Thyroid gland (tissue), 4 donors: ENCODE measurements at regions not wholly inside any gene's neighbourhood (a gene's known extent, or its start where the extent isn't known, plus 50 kb on each side); places are given as distances from the start of the nearest gene placed in this dataset.

Experiments
- POLR2A ChIP-seq, 2 donors: fragments of 450-650 bp; IDR thresholded peaks; one replicate each; pipeline ENCODE4 v1.6.1; 2017; ENCODE audit warnings: antibody characterized with exemption in 2 of 2, mild to moderate bottlenecking in 2 of 2, moderate library complexity in 1 of 2
- TF ChIP-seq, protein P1 (sequence below), 6 experiments: fragments of 200-600 bp in 3 of 6; fragments of 450-650 bp in 3 of 6; sonication (generic) in 3 of 6; IDR thresholded peaks; one replicate each; pipeline ENCODE4 v1.5.1; 2016 to 2019; ENCODE audit warnings: antibody characterized with exemption in 6 of 6, mild to moderate bottlenecking in 2 of 6, inconsistent platforms in 1 of 6, moderate library complexity in 1 of 6

DNA sequence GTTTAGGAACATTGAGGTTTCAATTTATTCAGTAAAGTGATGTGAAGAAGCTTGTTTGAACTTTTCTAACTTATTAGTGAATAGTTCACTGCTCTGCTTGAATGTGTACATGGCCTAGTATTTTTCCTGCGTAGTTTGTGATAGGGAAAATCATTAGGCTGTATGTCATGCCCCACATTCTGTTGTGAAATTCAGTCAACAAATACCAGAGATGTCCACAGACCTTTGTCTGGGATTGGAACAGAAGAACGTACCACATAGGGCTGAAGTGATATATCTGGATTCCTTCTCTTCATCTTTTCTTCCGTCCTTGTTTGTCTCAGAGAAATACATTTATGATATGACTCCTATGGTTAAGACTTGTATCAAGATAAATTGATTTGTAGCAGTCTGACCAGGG lies 88.8 kb upstream of the PLS3 start:
- TF ChIP-seq, protein P1, sequence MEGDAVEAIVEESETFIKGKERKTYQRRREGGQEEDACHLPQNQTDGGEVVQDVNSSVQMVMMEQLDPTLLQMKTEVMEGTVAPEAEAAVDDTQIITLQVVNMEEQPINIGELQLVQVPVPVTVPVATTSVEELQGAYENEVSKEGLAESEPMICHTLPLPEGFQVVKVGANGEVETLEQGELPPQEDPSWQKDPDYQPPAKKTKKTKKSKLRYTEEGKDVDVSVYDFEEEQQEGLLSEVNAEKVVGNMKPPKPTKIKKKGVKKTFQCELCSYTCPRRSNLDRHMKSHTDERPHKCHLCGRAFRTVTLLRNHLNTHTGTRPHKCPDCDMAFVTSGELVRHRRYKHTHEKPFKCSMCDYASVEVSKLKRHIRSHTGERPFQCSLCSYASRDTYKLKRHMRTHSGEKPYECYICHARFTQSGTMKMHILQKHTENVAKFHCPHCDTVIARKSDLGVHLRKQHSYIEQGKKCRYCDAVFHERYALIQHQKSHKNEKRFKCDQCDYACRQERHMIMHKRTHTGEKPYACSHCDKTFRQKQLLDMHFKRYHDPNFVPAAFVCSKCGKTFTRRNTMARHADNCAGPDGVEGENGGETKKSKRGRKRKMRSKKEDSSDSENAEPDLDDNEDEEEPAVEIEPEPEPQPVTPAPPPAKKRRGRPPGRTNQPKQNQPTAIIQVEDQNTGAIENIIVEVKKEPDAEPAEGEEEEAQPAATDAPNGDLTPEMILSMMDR (IDR thresholded peaks at IDR 0.05): no peak
- TF ChIP-seq POLR2A (IDR thresholded peaks at IDR 0.05): no peak
